ENCODE measurements at regions not wholly inside any gene's neighbourhood (a gene's known extent, or its start where the extent isn't known, plus 50 kb on each side); places are given as distances from the start of the nearest gene placed in this dataset.

DNA sequence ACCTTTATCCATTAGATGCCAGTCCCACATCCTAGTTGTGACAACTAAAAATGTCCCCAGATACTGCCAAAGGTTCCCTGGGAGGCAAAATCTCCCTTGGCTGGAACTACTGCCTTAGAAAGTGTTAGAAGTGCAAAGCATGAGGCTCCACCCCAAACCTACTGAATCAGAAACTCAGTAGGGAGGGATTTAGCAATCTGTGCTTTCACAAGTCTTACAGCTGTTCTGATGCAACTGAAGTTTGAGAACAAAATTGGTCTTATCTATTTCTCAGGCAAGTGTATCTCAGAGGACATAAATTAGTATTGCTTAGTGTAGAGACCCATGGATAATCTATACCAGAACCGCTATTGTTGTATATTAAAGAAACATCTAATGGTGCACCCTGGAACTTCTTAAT is 70.2 kb downstream of the CLDN1 start:
- no peak for DNase-seq (ENCODE audit: low read depth)

GRCh38 chr3:190249414-190249813 is 72.8 kb downstream of the CLDN1 start:
- no peak for DNase-seq (ENCODE audit: low read depth)

DNA sequence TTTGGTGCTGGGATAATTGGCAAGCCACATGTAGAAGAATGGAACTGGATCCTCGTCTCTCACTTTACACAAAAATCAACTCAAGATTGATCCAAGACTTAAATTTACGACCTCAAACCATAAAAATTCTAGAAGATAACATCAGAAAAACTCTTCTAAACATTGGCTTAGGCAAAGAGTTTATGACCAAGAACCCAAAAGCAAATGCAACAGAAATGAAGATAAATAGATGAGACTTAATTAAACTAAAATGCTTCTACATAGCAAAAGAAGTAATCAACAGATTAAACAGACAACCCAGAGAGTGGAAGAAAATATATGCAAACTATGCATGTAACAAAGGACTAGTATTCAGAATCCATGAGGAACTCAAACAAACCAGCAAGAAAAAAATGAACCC is 80.1 kb downstream of the CLDN1 start:
- DNase-seq (ENCODE audit: low read depth) = no peak

GRCh38 chr3:190239325-190239724 is 82.9 kb downstream of the CLDN1 start:
- no peak for DNase-seq (ENCODE audit: low read depth)

DNA sequence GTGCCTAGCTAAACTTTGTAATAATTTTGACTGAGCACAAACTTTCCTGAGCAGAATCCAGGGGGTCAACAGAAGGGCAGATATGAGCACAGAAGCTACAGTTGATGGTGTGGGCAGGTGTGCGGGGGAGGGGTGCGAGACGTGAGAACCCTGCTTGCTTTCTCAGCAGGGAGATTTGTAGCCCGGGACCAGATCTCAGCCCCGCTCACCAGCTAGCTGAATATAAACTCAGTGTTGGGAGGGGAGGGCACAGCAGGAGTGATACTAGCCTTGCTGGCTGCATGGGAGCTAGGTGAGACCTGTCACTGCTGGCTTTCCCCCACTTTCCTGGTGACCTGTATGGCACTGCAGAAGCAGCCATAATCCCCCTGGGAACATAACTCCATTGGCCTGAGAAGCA is 83.4 kb downstream of the CLDN1 start:
- DNase-seq (ENCODE audit: low read depth) = no peak

DNA sequence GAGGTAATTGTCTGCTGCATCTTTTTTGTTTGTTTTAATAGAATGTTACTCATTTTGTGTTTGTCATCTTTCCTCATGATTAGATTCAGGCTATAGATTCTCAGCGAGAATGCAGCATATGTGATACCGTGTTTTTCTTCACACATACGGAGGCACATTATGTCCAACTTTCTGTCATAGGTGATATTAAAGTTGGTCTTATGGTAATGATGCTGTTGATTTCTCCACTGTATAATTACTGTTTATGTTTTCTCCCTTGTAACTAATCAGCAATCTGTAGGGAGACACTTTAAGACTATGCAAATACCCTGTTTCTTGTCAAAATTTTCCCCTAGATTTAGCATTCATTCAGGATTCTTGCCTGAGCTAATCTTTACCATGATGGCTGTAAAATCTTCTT is 87.6 kb downstream of the CLDN1 start:
- DNase-seq (ENCODE audit: low read depth) = no peak

DNA sequence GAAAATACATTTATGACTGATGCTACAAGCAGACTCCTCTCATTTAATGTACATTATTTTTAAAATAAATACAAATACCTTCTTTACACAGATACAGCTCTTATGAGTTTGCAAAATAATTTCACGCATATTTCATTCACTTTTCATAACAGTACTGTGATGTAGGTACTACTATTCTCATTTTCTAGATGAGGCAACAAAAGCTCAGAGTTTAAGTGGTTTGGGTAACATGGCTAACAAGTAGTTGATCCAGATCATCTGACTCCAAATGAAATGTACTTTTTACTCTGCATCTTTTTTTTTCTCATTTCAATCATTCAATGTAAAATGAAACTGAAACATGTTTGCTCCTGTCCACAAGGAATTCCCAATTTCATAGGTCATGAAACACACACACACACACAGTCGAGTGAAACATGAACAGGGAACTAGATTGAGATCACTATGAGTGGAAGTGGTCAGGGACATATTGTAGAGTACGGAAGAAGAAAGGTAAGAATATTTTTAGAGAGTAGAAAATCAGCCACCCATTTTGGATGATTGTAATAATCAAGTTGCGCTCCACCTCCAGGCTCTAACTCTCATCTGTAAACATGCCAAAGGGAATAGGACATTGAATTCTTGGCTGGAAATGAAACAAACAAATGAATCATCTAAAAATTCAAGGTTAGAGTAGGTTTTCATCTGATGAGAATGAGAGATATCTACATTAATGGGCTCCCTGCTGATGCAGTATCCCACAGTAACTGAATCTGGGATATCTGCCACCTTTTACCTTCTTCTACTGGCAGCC is 92.4 kb downstream of the CLDN1 start:
- DNase-seq (ENCODE audit: low read depth) = no peak

GRCh38 chr3:190227064-190227463 is 95.2 kb downstream of the CLDN1 start:
- DNase-seq (ENCODE audit: low read depth) = no peak

DNA sequence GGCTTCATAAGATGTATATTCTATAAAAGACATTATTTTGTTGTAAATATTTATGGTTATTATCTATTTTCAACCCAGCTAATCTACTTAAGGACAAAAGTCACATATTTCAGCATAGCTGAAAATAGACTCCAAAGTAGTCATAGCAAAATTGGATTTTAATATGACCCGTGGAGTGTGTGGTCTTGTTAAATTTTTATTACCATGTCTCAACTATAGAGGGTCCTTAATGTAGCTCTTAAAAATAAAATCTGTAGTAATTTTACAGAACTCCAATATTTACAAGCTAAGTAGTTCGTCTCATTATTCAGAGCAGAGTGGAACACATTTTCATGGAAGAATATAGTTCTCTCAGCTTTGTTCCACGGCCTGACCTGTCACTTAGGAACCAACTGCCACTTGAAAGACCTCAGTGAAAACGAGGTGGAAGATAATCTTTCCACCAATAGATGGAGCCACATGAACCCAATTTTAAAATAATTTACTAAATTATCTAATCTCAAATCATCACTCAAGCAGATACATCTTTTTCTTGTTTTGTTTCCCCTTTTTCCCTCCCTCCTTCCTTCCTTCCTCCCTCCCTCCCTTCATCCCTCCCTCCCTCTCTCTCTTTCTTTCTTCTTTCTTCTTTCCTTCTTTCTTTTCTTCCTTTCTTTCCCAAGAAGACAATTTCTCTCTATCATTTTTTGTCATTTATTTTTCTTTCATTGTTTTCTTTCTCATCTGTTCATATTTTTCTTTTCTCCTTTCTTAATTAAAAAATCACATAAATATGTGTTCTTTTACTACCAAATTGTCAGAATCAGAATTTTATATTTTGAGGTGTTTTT is 97.2 kb downstream of the CLDN1 start:
- no peak for DNase-seq (ENCODE audit: low read depth)

DNA sequence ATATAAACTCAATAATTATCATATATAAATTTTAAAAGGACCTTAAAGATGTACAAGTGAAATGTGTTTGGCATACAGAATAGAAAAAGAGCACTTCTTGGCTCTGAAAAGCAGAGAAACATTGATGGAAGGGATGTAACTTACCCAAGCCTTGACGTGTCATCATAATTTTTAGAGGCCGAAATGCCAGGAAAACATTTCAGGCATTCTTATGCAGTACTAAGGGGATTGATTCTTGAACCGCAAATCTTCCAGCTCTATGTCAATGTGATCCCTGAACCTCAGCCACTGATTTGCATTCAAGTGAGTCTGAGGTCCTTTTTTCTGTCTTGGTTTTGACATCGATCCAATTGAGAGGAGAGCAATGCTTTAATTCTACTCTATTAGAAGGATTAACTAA is 97.8 kb downstream of the CLDN1 start:
- DNase-seq (ENCODE audit: low read depth) = no peak

- no peak for DNase-seq (ENCODE audit: low read depth)
These were observed 99.3 kb downstream of the CLDN1 start for GRCh38 chr3:190222916-190223315.

DNA sequence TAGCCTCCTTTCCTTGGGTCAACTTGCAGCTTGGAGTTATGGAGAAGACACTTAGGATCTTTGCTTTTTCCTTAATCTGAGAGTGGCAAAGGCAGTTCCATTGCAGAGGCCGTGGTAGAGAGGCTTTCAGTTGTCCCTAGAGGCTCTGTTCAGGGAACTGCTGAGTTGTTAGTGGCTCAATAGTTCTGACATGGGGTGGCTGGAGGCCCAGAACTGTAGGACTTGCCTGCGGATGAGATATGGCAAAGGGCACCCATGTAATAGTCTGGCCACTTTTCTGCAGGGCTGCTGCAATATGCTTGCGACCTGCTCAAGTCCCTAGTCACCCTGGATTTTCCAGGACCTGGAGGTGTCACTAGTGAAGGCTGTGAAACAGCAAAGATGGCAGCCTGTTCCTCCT is 99.9 kb downstream of the CLDN1 start:
- no peak for DNase-seq (ENCODE audit: low read depth)

DNA sequence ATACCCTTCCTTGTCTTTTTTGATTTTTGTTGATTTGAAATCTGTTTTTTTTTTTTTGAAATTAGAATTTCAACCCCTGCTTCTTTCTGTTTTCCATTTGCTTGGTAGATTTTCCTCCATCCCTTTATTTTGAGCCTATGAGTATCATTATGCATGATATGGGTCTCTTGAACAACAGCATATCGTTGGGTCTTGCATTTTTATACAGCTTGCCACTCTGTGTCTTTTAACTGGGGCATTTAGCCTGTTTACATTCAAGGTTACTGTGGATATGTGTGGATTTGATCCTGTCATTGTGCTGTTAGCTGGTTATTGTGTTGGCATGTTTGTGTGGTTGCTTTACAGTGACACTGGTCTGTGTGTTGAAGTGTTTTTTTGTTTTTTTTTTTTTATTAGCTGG is 99.7 kb upstream of the P3H2 start:
- no peak for DNase-seq (ENCODE audit: low read depth)

- DNase-seq (ENCODE audit: low read depth) = no peak
These were observed 96.4 kb upstream of the P3H2 start for GRCh38 chr3:190217081-190217480.

DNA sequence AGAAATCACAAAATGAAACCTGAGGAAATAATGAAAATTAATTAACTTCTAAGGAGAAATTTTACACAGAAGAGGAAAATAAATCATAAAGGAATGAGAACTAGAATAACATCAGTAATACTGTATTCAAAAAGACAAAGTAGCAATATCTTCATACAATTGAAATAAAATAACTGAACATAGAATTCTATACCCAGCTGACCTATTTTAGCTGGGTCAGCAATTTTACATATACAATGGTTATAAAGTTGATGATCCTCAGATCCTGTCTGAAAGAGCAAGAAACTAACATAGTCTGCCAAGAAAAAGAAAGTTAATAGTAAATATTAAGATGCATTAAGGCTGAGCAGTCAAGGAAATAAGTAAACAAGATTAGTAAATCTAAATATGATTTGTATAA is 93.0 kb upstream of the P3H2 start:
- no peak for DNase-seq (ENCODE audit: low read depth)

DNA sequence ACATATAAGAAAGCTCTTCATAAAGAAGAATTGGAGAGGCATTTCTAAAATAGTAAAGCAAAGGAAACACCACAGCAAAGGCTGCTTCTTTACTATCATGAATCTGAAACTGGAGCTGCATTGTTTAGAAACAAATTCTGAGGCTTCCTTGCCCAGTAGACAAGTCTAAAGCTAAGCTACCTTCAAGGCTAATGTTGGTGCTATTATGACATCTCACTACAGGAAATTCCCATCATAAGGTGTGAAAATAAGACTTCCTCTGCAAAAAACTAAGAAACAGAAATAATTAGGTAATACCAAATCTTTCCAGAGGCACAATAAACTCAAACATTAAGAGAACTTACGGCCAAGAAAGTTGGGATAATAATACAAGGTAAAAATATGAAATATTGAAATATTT is 89.9 kb upstream of the P3H2 start:
- no peak for DNase-seq (ENCODE audit: low read depth)

DNA sequence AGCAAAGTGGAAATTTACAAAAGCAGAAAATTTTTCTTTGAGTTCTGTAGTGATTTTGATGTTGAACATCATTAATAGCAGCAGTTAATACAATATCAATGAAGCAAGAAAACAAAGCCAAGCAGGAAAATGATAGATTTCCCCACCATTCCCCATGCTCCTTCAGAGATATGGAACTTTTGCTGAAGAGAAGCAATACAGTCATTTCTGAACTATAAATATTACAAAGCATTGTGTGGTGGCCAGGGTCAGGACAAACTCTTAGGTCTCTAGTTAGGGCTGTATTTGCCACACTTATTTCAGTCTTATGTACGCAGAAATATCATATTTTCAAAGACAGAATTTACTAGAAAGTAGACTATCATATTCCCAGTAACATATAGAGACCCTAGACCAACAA is 88.8 kb upstream of the P3H2 start:
- DNase-seq (ENCODE audit: low read depth) = no peak

- DNase-seq (ENCODE audit: low read depth) = no peak
These were observed 87.5 kb upstream of the P3H2 start for GRCh38 chr3:190208196-190208595.

- DNase-seq (ENCODE audit: low read depth) = no peak
These were observed 85.0 kb upstream of the P3H2 start for GRCh38 chr3:190205739-190206138.

- no peak for DNase-seq (ENCODE audit: low read depth)
These were observed 83.5 kb upstream of the P3H2 start for GRCh38 chr3:190204200-190204599.

DNA sequence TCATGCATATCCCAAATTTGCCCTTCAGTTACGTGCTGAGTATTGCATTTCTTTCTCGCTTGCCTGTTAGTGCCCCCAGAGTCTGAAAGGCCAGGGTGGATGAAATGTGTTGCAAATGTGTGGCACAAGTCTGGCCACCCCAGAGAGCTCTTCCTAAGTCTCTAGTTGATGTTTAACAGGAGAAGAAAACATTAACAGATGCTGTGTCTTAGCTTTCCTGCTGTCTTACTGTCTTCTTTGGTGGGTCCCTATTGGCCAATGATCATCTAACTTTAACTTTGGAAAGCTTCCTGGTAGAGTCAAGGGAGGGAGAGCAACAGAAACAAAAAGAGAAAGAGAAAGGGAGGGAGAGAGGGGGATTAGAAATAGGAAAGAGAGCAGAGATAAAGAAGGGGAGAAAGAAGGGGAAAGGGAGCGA is 76.7 kb upstream of the P3H2 start:
- DNase-seq (ENCODE audit: low read depth) = no peak

GRCh38 chr3:190194506-190194905 is 73.8 kb upstream of the P3H2 start:
- no peak for DNase-seq (ENCODE audit: low read depth)

DNA sequence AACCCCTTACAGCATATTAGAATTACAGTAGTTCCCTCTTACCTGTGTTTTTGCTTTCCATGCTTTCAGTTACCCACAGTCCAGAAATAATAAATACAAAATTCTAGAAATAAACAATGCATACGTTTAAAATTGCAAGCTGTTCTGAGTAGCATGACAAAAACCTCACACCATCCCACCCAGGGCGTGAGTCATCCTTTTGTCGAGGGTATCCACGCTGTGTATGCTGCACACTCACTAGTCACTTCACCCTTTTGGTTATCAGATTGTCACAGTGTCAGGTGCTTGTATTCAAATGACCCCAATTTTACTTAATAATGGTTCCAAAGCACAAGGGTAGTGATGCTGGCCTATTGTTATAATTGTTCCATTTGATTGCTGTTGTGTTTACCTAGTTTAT is 72.5 kb upstream of the P3H2 start:
- no peak for DNase-seq (ENCODE audit: low read depth)

Data from forelimb muscle (tissue), 1 donor.